ENCODE measurements at regions not wholly inside any gene's neighbourhood (a gene's known extent, or its start where the extent isn't known, plus 50 kb on each side); places are given as distances from the start of the nearest gene placed in this dataset.
"Not testable (repeated sequence)": the region's sequence is repeated elsewhere in the genome, so short reads cannot be mapped to it uniquely, and the experiment has no call there.

DNA sequence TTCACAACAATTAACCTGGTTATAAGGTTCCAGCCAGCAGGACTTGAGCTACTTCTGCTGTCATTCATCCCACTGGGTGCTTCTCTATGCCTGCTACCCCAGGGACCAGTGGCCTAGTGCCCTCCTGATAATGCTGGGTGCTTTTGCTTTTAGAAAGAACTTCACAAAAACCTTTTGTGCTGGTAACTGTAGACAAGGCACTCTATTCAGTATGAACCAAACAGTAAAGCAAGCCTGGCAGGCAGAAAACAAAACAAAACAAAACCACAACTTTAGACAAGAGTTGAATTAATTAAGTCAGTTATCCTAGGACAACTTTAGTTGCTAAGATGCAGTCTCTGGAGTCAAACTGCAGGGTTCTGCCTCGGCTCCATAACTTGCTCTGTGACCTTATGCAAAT lies 61.9 kb upstream of the ADGRL2 start:
- Histone ChIP-seq H3K4me1 (ENCODE audit: insufficient read depth, low read length) (0 out of 2 replicates have a peak, but pooled peaks cover 7% of the 10 kb centered on the region), H3K27me3 (ENCODE audit: insufficient read depth, low read length) (no peaks in the 10 kb centered on the region), H3K4me3 (ENCODE audit: low read length) (no peak overlapping the region), H3K9ac (ENCODE audit: low read depth, low read length) (no peak overlapping the region), H3K27ac (ENCODE audit: low read length) (no peak overlapping the region), H3K9me3 (ENCODE audit: insufficient read depth, low read depth, low read length) (no peaks in the 10 kb centered on the region), H3K36me3 (ENCODE audit: insufficient read depth, low read depth, low read length) (no peaks in the 10 kb centered on the region)

DNA sequence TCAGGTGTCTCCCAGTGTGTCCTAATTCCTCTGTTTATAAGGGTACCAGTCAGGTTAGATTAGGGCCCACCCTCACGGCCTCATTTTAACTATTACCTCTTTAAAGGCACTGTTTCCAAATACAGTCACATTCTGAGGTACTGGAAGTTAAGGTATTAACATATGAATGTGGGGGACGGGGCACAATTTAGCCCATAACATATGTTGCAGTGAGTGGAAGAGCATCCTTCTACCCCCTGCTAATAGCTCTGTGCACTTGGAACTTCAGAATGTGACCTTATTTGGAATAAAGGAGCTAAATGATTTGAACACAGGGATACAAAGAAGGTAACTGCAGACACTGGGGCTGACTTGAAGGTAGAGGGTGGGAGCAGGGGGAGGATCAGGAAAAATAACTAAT lies 67.3 kb upstream of the ADGRL2 start:
- Histone ChIP-seq H3K9ac (ENCODE audit: low read depth, low read length) (no peak overlapping the region; the same call in 1 of the 2 replicates), H3K4me3 (ENCODE audit: low read length) (no peak overlapping the region)

DNA sequence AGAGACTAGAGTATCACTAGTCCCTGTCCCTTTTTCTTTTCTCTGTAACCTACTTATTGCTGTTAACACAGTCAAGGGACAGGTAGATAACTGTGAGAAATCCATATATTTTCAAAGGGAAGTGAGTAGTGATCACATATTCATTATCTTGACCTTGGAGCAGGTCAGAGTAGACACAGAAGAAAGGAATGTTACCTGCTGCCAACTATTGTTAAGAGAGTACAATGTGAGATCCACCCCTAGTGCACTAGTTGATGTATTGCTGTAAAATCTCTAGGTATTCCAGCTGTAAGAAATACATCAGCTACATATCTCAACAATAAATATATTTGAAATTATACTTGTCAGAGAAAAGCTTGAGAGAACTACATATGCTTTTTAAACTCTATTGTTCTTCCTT lies 68.7 kb upstream of the ADGRL2 start:
- Histone ChIP-seq H3K27me3 (ENCODE audit: insufficient read depth, low read length) (no peaks in the 10 kb centered on the region), H3K4me3 (ENCODE audit: low read length) (no peak overlapping the region), H3K27ac (ENCODE audit: low read length) (no peak overlapping the region), H3K9me3 (ENCODE audit: insufficient read depth, low read depth, low read length) (no peaks in the 10 kb centered on the region), H3K4me1 (ENCODE audit: insufficient read depth, low read length) (peaks cover 15% of the 10 kb centered on the region; the same call in 1 of the 2 replicates), H3K9ac (ENCODE audit: low read depth, low read length) (no peak overlapping the region), H3K36me3 (ENCODE audit: insufficient read depth, low read depth, low read length) (no peaks in the 10 kb centered on the region)

More for the DNA sequence above, 67.3 kb upstream of the ADGRL2 start:
- Histone ChIP-seq H3K4me1 (ENCODE audit: insufficient read depth, low read length) (peaks cover 15% of the 10 kb centered on the region; the same call in 1 of the 2 replicates), H3K27ac (ENCODE audit: low read length) (no peak overlapping the region), H3K9me3 (ENCODE audit: insufficient read depth, low read depth, low read length) (no peaks in the 10 kb centered on the region), H3K36me3 (ENCODE audit: insufficient read depth, low read depth, low read length) (no peaks in the 10 kb centered on the region), H3K27me3 (ENCODE audit: insufficient read depth, low read length) (no peaks in the 10 kb centered on the region)

DNA sequence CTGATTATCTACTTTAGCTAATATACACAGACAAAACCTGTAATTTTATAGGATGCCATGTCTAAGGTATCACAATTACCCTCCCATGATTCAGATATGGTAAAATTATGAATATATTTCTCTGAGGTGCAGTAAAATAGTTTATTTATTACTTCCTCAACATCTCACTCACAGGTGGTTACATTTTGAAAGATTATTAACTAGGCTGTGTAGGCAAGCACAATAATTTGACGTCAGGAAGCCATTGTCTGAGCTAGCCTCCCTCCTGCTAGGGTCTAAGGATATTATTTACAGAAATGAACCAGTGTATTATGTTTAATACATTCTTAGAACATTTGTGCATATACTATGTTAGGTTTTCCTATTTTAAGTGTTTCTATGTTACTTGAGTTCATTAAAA lies 69.9 kb upstream of the ADGRL2 start:
- Histone ChIP-seq H3K27ac (ENCODE audit: low read length) (no peak overlapping the region), H3K4me3 (ENCODE audit: low read length) (no peak overlapping the region), H3K4me1 (ENCODE audit: insufficient read depth, low read length) (peaks cover 15% of the 10 kb centered on the region; the same call in 1 of the 2 replicates), H3K27me3 (ENCODE audit: insufficient read depth, low read length) (no peaks in the 10 kb centered on the region), H3K36me3 (ENCODE audit: insufficient read depth, low read depth, low read length) (no peaks in the 10 kb centered on the region), H3K9ac (ENCODE audit: low read depth, low read length) (no peak overlapping the region), H3K9me3 (ENCODE audit: insufficient read depth, low read depth, low read length) (no peaks in the 10 kb centered on the region)

DNA sequence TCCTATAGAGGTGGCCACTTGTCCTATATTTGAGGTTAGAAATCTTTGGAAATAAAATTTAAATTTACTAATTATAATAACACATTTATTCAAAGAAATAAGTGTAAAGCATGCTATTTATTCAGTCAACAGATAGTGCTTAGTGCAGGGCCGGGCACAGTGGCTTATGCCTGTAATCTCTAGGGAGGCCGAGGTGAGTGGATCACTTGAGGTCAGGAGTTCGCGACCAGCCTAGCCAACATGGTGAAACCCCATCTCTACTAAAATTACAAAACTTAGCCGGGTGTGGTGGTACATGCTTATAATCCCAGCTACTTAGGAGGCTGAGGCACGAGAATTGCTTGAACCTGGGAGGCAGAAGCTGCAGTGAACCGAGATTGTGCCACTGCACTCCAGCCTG lies 70.4 kb upstream of the ADGRL2 start:
- H3K4me1 ChIP-seq (ENCODE audit: insufficient read depth, low read length): peaks cover 15% of the 10 kb centered on the region; the same call in 1 of the 2 replicates
- H3K9me3 ChIP-seq (ENCODE audit: insufficient read depth, low read depth, low read length); H3K36me3 ChIP-seq (ENCODE audit: insufficient read depth, low read depth, low read length); H3K27ac ChIP-seq (ENCODE audit: low read length); H3K9ac ChIP-seq (ENCODE audit: low read depth, low read length); H3K4me3 ChIP-seq (ENCODE audit: low read length); H3K27me3 ChIP-seq (ENCODE audit: insufficient read depth, low read length): not testable (repeated sequence)

DNA sequence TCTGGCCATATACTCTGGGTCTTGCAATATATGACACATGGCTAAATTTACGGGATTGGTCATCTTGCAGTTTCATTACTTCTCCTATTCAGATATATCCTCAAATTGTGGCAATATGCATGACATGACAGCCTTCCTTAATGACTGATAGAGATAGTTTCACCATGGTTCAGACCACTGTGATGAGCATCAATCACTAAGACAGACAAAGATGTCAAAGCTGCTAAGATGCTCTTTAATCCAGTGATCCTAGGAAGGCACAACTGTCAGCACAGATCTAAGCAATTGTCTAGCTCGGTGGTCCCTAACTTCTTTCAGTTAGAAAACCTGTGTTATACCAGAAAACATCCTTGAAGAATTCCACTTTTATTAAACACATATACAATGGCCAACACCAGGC lies 70.9 kb upstream of the ADGRL2 start:
- peaks cover 15% of the 10 kb centered on the region; the same call in 1 of the 2 replicates for H3K4me1 ChIP-seq (ENCODE audit: insufficient read depth, low read length)
- no peak overlapping the region for H3K27ac ChIP-seq (ENCODE audit: low read length)
- no peaks in the 10 kb centered on the region for H3K27me3 ChIP-seq (ENCODE audit: insufficient read depth, low read length)
- no peaks in the 10 kb centered on the region for H3K36me3 ChIP-seq (ENCODE audit: insufficient read depth, low read depth, low read length)
- H3K9me3 ChIP-seq (ENCODE audit: insufficient read depth, low read depth, low read length): no peaks in the 10 kb centered on the region
- H3K9ac ChIP-seq (ENCODE audit: low read depth, low read length): no peak overlapping the region
- H3K4me3 ChIP-seq (ENCODE audit: low read length): no peak overlapping the region

DNA sequence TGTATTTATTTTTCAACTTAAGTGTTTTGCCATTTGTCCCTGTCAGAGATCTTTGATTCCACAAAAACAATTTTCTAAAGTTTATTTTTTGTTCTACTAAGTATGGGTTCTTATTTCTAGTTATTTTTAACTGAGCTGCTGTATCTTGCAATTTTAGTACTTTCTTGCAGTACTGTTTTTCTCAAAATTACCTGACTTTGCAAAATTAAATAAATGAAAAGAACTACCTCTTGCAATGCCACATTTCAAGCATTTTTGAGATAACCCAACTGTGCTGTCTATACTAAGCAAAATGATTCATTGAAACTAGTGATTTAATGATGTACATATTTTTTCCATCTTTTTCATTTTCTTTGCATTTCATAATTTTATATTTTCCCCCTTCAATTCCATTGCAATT lies 71.5 kb upstream of the ADGRL2 start:
- no peaks in the 10 kb centered on the region for H3K27me3 ChIP-seq (ENCODE audit: insufficient read depth, low read length)
- no peaks in the 10 kb centered on the region for H3K36me3 ChIP-seq (ENCODE audit: insufficient read depth, low read depth, low read length)
- H3K27ac ChIP-seq (ENCODE audit: low read length): no peak overlapping the region
- no peaks in the 10 kb centered on the region for H3K9me3 ChIP-seq (ENCODE audit: insufficient read depth, low read depth, low read length)
- H3K4me3 ChIP-seq (ENCODE audit: low read length): no peak overlapping the region
- H3K9ac ChIP-seq (ENCODE audit: low read depth, low read length): no peak overlapping the region
- peaks cover 15% of the 10 kb centered on the region; the same call in 1 of the 2 replicates for H3K4me1 ChIP-seq (ENCODE audit: insufficient read depth, low read length)

DNA sequence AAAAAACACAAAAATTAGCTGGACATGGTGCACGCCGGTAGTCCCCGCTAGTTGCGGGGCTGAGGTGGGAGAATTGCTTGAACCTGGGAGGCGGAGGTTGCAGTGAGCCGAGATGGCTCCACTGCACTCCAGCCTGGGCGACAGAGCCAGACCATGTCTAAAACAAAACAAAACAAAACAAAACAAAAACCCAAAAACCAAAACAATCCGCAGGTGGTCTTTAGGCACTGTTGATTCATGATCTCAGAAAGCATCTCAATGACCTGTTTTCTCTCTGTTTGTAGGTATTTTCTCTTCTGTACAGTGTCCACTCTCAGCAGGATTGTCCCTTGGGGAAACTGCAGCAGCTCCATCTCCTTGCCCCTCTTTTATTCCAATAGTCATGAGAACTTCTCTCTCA lies 74.9 kb upstream of the ADGRL2 start:
- Histone ChIP-seq H3K9ac (ENCODE audit: low read depth, low read length) (no peak overlapping the region), H3K27me3 (ENCODE audit: insufficient read depth, low read length) (no peaks in the 10 kb centered on the region), H3K36me3 (ENCODE audit: insufficient read depth, low read depth, low read length) (no peaks in the 10 kb centered on the region), H3K4me1 (ENCODE audit: insufficient read depth, low read length) (no peaks in the 10 kb centered on the region; the same call in 1 of the 2 replicates), H3K27ac (ENCODE audit: low read length) (no peak overlapping the region), H3K9me3 (ENCODE audit: insufficient read depth, low read depth, low read length) (no peaks in the 10 kb centered on the region), H3K4me3 (ENCODE audit: low read length) (no peak overlapping the region)

DNA sequence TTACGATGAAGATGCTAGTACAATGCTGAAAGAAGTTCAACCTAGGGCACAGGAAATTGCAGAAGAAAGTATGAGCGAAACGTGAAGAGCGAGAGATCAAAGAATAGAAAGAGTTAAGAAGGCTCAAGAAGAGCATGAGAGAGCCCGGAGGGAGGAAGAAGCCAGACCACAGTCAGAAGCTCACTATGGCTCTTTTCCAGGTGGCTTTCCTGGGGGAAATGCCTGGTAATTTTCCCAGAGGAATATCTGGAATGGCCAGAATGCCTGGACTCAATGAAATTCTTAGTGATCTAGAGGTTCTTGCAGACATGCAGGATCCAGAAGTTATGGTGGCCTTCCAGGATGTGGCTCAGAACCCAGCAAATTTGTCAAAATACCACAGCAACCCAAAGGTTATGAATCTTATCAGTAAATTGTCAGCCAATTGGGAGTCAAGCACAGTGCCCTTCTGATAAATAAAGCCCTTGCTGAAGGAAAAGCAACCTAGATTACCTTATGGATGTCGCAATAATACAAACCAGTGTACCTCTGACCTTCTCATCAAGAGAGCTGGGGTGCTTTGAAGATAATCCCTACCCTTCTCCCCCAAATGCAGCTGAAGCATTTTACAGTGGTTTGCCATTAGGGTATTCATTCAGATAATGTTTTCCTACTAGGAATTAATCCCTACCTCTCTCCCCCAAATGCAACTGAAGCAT lies 78.0 kb upstream of the ADGRL2 start:
- H3K4me1 ChIP-seq (ENCODE audit: insufficient read depth, low read length); H3K4me3 ChIP-seq (ENCODE audit: low read length); H3K27ac ChIP-seq (ENCODE audit: low read length): not testable (repeated sequence)

DNA sequence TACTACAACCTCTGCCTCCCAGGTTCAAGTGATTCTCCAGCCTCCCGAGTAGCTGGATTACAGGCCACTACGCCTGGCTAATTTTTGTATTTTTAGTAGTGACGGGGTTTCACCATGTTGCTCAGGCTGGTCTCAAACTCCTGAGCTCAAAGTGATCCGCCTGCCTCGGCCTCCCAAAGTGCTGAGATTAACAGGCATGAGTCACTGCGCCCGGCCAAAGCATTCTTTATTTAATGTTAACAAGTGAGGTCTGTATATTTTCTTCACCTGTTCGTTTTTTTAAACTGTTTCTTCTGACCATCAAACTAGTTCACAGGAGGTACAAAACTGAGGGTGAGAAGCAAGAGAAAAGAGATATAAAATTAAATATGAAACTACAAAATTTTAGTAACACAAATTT lies 80.5 kb upstream of the ADGRL2 start:
- not testable (repeated sequence) for H3K9ac ChIP-seq (ENCODE audit: low read depth, low read length); H3K27ac ChIP-seq (ENCODE audit: low read length); H3K4me1 ChIP-seq (ENCODE audit: insufficient read depth, low read length); H3K27me3 ChIP-seq (ENCODE audit: insufficient read depth, low read length); H3K36me3 ChIP-seq (ENCODE audit: insufficient read depth, low read depth, low read length); H3K9me3 ChIP-seq (ENCODE audit: insufficient read depth, low read depth, low read length); H3K4me3 ChIP-seq (ENCODE audit: low read length)

More for the DNA sequence above, 78.0 kb upstream of the ADGRL2 start:
- H3K27me3 ChIP-seq (ENCODE audit: insufficient read depth, low read length); H3K36me3 ChIP-seq (ENCODE audit: insufficient read depth, low read depth, low read length); H3K9ac ChIP-seq (ENCODE audit: low read depth, low read length); H3K9me3 ChIP-seq (ENCODE audit: insufficient read depth, low read depth, low read length): not testable (repeated sequence)

DNA sequence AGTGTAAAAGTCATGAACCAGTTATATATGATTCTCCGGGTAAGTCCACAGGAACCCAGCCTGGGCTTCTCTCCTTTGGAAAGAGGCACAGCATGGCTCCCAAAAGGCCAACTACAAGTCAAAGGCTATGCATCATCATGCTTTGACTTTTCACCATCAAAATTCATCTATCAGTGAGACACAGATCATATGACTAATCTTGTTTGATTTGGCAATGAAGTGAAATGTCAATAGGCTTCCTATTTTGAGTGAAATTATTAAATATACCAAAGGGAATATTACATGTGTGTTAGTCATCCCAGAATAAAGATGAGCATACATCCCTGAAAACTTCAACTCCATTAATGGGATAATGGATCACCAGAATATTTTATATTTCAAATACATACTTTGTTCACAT lies 83.5 kb upstream of the ADGRL2 start:
- no peaks in the 10 kb centered on the region for H3K27me3 ChIP-seq (ENCODE audit: insufficient read depth, low read length)
- no peak overlapping the region for H3K9ac ChIP-seq (ENCODE audit: low read depth, low read length)
- H3K27ac ChIP-seq (ENCODE audit: low read length): no peak overlapping the region
- H3K36me3 ChIP-seq (ENCODE audit: insufficient read depth, low read depth, low read length): no peaks in the 10 kb centered on the region
- H3K4me3 ChIP-seq (ENCODE audit: low read length): no peak overlapping the region
- no peaks in the 10 kb centered on the region for H3K4me1 ChIP-seq (ENCODE audit: insufficient read depth, low read length)
- H3K9me3 ChIP-seq (ENCODE audit: insufficient read depth, low read depth, low read length): no peaks in the 10 kb centered on the region

DNA sequence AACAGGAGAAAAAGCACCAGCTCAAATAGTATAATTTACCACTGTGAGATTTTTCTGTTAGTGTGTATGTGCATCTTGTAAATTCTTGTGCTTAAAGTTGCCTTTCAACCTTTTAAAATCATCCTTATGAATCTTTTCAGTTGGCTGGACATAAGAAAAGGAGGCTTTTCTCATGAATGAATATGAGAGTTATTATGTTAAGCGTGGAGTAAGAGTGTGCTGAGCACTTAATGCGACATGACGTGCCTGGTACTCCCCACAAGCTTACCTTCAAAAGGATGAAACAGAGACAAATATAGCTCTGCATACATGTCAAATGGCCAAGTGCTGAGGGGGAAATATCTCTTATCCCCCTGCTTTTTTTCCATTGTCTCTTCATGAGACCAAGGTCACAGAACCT lies 85.3 kb upstream of the ADGRL2 start:
- Histone ChIP-seq H3K27me3 (ENCODE audit: insufficient read depth, low read length) (no peaks in the 10 kb centered on the region), H3K9ac (ENCODE audit: low read depth, low read length) (no peak overlapping the region), H3K4me3 (ENCODE audit: low read length) (no peak overlapping the region), H3K36me3 (ENCODE audit: insufficient read depth, low read depth, low read length) (no peaks in the 10 kb centered on the region), H3K4me1 (ENCODE audit: insufficient read depth, low read length) (no peaks in the 10 kb centered on the region), H3K9me3 (ENCODE audit: insufficient read depth, low read depth, low read length) (no peaks in the 10 kb centered on the region), H3K27ac (ENCODE audit: low read length) (no peak overlapping the region)

Data from iPS-20b (cell line).